ENCODE measurements at regions not wholly inside any gene's neighbourhood (a gene's known extent, or its start where the extent isn't known, plus 50 kb on each side); places are given as distances from the start of the nearest gene placed in this dataset.

GRCh38 chr3:106711650-106712049 is 665.6 kb upstream of the CCDC54 start:
- peak; percentile 75 for TF ChIP-seq ISL1 (CRISPR knock-in tag; IDR thresholded peaks at IDR 0.05)
- TF ChIP-seq CREB5 (CRISPR knock-in tag; IDR thresholded peaks at IDR 0.05; ENCODE audit: low read depth), result 0 out of 2 replicates have a peak, but pooled peaks have one; percentile 67
- TF ChIP-seq ZC3H10 (CRISPR knock-in tag; IDR thresholded peaks at IDR 0.05), result no peak
- TF ChIP-seq GLIS3 (CRISPR knock-in tag; IDR thresholded peaks at IDR 0.05), result no peak
- ATAC-seq, result peak; percentile 83

DNA sequence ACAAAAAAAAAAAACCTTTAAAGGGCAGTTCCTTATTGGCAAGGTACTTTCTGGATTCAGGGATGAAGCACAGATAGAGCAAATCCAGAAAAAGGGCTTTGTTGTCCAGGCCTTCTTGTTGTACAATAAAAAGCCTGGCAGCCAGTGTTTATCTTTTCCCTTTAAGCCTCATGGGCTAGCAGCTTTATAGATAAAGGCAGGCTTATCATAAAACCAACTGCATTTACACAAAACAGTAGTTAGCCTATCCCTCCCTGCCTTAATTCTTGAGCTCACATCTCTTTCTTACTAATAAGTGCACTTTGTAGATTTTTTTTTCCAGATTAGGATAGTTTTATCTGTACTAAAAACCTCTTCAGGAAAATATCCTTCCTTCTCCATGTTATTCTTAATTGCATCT is 662.8 kb upstream of the CCDC54 start:
- ATAC-seq, result no peak
- no peak for TF ChIP-seq ARNTL (CRISPR knock-in tag; IDR thresholded peaks at IDR 0.05; ENCODE audit: borderline replicate concordance, low read depth)
- no peak for TF ChIP-seq CSDC2 (CRISPR knock-in tag; IDR thresholded peaks at IDR 0.05)
- no peak for TF ChIP-seq CREB5 (CRISPR knock-in tag; IDR thresholded peaks at IDR 0.05; ENCODE audit: low read depth)
- no peak for TF ChIP-seq SNAI2 (CRISPR knock-in tag; IDR thresholded peaks at IDR 0.05)

DNA sequence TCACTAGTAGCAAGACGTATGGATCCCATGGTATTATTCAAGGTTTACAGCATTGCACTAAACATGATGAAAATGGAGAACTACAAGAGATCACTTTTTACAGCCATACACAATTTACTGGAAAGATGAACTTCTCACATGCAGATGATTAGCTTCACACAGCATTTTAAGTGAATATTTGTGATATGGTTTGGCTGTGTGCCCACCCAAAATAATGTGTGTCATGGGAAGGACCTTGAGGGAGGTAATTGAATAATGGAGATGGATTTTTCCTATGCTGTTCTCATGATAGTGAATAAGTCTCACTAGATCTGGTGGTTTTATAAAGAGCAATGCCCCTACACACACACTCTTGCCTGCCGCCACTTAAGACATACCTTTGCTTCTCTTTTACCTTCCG is 662.0 kb upstream of the CCDC54 start:
- ATAC-seq, result no peak
- TF ChIP-seq ESRRG (CRISPR knock-in tag; IDR thresholded peaks at IDR 0.05), result no peak
- no peak for TF ChIP-seq ZC3H10 (CRISPR knock-in tag; IDR thresholded peaks at IDR 0.05)
- TF ChIP-seq, protein P1, sequence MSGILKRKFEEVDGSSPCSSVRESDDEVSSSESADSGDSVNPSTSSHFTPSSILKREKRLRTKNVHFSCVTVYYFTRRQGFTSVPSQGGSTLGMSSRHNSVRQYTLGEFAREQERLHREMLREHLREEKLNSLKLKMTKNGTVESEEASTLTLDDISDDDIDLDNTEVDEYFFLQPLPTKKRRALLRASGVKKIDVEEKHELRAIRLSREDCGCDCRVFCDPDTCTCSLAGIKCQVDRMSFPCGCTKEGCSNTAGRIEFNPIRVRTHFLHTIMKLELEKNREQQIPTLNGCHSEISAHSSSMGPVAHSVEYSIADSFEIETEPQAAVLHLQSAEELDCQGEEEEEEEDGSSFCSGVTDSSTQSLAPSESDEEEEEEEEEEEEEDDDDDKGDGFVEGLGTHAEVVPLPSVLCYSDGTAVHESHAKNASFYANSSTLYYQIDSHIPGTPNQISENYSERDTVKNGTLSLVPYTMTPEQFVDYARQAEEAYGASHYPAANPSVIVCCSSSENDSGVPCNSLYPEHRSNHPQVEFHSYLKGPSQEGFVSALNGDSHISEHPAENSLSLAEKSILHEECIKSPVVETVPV (CRISPR knock-in tag; IDR thresholded peaks at IDR 0.05), result no peak
- no peak for TF ChIP-seq ZNF70 (CRISPR knock-in tag; IDR thresholded peaks at IDR 0.05)
- no peak for TF ChIP-seq TOX (CRISPR knock-in tag; IDR thresholded peaks at IDR 0.05; ENCODE audit: borderline replicate concordance)
- TF ChIP-seq RARB (CRISPR knock-in tag; IDR thresholded peaks at IDR 0.05), result no peak
- TF ChIP-seq, protein P2, sequence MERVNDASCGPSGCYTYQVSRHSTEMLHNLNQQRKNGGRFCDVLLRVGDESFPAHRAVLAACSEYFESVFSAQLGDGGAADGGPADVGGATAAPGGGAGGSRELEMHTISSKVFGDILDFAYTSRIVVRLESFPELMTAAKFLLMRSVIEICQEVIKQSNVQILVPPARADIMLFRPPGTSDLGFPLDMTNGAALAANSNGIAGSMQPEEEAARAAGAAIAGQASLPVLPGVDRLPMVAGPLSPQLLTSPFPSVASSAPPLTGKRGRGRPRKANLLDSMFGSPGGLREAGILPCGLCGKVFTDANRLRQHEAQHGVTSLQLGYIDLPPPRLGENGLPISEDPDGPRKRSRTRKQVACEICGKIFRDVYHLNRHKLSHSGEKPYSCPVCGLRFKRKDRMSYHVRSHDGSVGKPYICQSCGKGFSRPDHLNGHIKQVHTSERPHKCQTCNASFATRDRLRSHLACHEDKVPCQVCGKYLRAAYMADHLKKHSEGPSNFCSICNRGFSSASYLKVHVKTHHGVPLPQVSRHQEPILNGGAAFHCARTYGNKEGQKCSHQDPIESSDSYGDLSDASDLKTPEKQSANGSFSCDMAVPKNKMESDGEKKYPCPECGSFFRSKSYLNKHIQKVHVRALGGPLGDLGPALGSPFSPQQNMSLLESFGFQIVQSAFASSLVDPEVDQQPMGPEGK (CRISPR knock-in tag; IDR thresholded peaks at IDR 0.05; ENCODE audit: borderline replicate concordance), result no peak
- no peak for TF ChIP-seq OSR1 (CRISPR knock-in tag; IDR thresholded peaks at IDR 0.05)
- TF ChIP-seq, protein P3, sequence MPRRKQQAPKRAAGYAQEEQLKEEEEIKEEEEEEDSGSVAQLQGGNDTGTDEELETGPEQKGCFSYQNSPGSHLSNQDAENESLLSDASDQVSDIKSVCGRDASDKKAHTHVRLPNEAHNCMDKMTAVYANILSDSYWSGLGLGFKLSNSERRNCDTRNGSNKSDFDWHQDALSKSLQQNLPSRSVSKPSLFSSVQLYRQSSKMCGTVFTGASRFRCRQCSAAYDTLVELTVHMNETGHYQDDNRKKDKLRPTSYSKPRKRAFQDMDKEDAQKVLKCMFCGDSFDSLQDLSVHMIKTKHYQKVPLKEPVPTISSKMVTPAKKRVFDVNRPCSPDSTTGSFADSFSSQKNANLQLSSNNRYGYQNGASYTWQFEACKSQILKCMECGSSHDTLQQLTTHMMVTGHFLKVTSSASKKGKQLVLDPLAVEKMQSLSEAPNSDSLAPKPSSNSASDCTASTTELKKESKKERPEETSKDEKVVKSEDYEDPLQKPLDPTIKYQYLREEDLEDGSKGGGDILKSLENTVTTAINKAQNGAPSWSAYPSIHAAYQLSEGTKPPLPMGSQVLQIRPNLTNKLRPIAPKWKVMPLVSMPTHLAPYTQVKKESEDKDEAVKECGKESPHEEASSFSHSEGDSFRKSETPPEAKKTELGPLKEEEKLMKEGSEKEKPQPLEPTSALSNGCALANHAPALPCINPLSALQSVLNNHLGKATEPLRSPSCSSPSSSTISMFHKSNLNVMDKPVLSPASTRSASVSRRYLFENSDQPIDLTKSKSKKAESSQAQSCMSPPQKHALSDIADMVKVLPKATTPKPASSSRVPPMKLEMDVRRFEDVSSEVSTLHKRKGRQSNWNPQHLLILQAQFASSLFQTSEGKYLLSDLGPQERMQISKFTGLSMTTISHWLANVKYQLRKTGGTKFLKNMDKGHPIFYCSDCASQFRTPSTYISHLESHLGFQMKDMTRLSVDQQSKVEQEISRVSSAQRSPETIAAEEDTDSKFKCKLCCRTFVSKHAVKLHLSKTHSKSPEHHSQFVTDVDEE (CRISPR knock-in tag; IDR thresholded peaks at IDR 0.05), result no peak
- TF ChIP-seq ZFP30 (CRISPR knock-in tag; IDR thresholded peaks at IDR 0.05), result no peak
- TF ChIP-seq GLIS3 (CRISPR knock-in tag; IDR thresholded peaks at IDR 0.05), result no peak
- TF ChIP-seq BACH2 (CRISPR knock-in tag; IDR thresholded peaks at IDR 0.05; ENCODE audit: borderline replicate concordance), result no peak
- no peak for TF ChIP-seq ISL1 (CRISPR knock-in tag; IDR thresholded peaks at IDR 0.05)
- no peak for TF ChIP-seq ARNTL (CRISPR knock-in tag; IDR thresholded peaks at IDR 0.05; ENCODE audit: borderline replicate concordance, low read depth)
- no peak for TF ChIP-seq POU6F1 (CRISPR knock-in tag; IDR thresholded peaks at IDR 0.05; ENCODE audit: borderline replicate concordance, low read depth)
- no peak for TF ChIP-seq SNAI2 (CRISPR knock-in tag; IDR thresholded peaks at IDR 0.05)
- no peak for TF ChIP-seq ZNF8 (CRISPR knock-in tag; IDR thresholded peaks at IDR 0.05)
- TF ChIP-seq ZNF565 (CRISPR knock-in tag; conservative IDR thresholded peaks at IDR 0.05; ENCODE audit: low read depth), result no peak

Measured in SK-N-SH treated with all-trans-retinoic acid at 6 μM for 48 hours (cell line).